ENCODE measurements at regions not wholly inside any gene's neighbourhood (a gene's known extent, or its start where the extent isn't known, plus 50 kb on each side); places are given as distances from the start of the nearest gene placed in this dataset.

DNA sequence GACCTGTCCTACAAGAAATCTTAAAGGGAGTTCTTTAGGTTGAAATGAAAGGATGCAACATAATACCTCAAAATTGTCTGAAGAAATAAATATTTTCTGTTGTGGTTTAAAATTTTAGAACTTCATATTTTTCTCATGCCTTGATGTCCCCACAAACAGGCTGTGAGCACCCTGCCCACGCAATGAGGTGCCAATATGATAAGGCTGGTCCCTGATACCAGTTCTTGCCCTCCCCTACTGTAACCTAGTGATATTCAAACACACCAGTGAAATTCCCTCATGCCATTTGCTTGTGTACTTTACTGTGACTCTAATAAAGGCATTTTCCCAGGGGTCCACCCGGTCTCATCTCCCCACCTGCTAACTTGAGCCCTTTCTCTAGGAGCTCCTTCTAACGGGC lies 67.3 kb upstream of the SIRPG start:
- H3K27me3 ChIP-seq = no peaks in the 10 kb centered on the region
- H3K4me3 ChIP-seq = no peak overlapping the region
- H3K4me1 ChIP-seq = no peaks in the 10 kb centered on the region
- ATAC-seq (no peak), DNase-seq (no peak)
- intact Hi-C loops (cut with DNase I; ENCODE audit: low total_unique reads) = no loop called here
- no peaks in the 10 kb centered on the region for H3K36me3 ChIP-seq
- in situ Hi-C loops (cut with MboI; ENCODE audit: low sequenced_read_pairs in 4 of 4) = no loop called here
- no peak for TF ChIP-seq POLR2A (IDR thresholded peaks at IDR 0.05)
- TF ChIP-seq, protein P1, sequence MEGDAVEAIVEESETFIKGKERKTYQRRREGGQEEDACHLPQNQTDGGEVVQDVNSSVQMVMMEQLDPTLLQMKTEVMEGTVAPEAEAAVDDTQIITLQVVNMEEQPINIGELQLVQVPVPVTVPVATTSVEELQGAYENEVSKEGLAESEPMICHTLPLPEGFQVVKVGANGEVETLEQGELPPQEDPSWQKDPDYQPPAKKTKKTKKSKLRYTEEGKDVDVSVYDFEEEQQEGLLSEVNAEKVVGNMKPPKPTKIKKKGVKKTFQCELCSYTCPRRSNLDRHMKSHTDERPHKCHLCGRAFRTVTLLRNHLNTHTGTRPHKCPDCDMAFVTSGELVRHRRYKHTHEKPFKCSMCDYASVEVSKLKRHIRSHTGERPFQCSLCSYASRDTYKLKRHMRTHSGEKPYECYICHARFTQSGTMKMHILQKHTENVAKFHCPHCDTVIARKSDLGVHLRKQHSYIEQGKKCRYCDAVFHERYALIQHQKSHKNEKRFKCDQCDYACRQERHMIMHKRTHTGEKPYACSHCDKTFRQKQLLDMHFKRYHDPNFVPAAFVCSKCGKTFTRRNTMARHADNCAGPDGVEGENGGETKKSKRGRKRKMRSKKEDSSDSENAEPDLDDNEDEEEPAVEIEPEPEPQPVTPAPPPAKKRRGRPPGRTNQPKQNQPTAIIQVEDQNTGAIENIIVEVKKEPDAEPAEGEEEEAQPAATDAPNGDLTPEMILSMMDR (IDR thresholded peaks at IDR 0.05 in 4 of 5, conservative IDR thresholded peaks at IDR 0.05 in 1 of 5) = no peak
- H3K27ac ChIP-seq = no peak overlapping the region
- H3K9me3 ChIP-seq = no peaks in the 10 kb centered on the region

DNA sequence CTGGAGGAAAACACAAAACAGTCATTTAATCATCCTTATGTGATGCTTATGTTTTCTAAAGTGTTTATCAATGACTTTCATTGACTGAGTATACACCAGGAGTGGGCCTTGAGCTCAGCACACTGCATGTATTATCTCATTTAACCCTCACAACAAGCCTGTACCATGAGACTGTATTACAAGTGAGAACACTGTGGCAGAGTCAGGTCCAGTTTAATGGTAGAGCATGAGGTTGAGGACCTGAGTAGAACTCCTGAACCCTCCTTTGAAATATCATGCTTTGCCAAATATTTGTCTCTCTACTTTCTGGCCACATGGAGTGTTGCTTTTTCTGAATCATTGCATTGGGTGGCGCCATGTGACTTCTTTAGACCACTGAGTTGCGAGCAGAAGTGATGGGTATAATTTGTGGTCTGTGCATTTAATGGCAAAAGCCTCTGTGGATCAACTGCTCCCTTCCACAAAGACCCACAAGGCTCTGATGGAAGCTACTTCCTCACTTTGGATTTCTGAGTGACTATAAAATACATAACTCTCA lies 65.0 kb upstream of the SIRPG start:
- Histone ChIP-seq H3K9me3 (no peaks in the 10 kb centered on the region), H3K36me3 (no peaks in the 10 kb centered on the region), H3K27me3 (no peaks in the 10 kb centered on the region), H3K27ac (no peak overlapping the region), H3K4me3 (no peak overlapping the region), H3K4me1 (no peaks in the 10 kb centered on the region)
- intact Hi-C loops (cut with DNase I; ENCODE audit: low total_unique reads) (no loop called here), in situ Hi-C loops (cut with MboI; ENCODE audit: low sequenced_read_pairs in 4 of 4) (no loop called here)
- TF ChIP-seq, protein P1 (IDR thresholded peaks at IDR 0.05 in 4 of 5, conservative IDR thresholded peaks at IDR 0.05 in 1 of 5) = no peak
- no peak for TF ChIP-seq POLR2A (IDR thresholded peaks at IDR 0.05)
- DNase-seq (no peak), ATAC-seq (no peak)

DNA sequence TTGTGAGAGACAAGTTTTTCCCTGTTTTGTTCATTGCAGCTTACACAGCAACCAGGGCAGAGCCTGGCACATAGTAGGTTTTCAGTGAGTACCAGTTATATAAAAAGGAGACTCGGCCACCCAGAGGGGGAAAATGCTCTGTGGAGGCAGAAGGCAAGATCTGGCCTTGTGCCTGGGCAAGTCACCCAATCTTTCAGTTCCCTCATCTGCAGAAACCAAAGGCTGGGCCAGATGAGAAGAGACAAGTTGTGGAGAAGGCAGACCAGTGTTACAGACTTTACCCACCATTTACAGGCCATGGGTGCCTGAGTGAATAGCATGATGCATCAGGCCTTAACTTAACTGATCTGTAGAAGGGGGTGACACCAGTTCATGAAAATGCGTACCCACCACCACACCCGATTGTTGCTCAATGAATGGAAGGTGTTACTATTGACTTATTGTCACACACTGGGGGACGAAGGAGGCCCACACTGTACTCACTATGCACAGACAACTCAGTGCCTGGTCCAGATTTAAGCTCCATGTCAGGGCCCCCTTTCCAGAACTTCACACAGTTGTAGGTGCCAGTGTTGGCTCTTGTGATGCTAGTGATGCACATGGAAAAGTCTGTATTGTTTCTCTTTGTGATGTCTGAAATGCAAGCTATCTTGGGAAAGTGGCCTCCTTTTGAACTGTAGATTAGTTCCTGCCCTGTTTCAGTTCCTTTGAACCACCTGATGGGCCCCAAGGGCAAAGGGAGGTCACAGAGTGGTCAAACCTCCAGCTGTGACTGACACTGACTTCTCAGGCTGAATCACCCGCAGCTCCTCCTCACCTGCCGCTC lies 64.3 kb upstream of the SIRPG start:
- H3K4me1 ChIP-seq = no peaks in the 10 kb centered on the region
- intact Hi-C loops (cut with DNase I; ENCODE audit: low total_unique reads) (no loop called here), in situ Hi-C loops (cut with MboI; ENCODE audit: low sequenced_read_pairs in 4 of 4) (no loop called here)
- no peak overlapping the region for H3K27ac ChIP-seq
- TF ChIP-seq, protein P1 (IDR thresholded peaks at IDR 0.05 in 4 of 5, conservative IDR thresholded peaks at IDR 0.05 in 1 of 5) = no peak
- no peak for TF ChIP-seq POLR2A (IDR thresholded peaks at IDR 0.05)
- ATAC-seq (no peak), DNase-seq (no peak)
- no peaks in the 10 kb centered on the region for H3K36me3 ChIP-seq
- H3K27me3 ChIP-seq = no peaks in the 10 kb centered on the region
- H3K4me3 ChIP-seq = no peak overlapping the region
- no peaks in the 10 kb centered on the region for H3K9me3 ChIP-seq

DNA sequence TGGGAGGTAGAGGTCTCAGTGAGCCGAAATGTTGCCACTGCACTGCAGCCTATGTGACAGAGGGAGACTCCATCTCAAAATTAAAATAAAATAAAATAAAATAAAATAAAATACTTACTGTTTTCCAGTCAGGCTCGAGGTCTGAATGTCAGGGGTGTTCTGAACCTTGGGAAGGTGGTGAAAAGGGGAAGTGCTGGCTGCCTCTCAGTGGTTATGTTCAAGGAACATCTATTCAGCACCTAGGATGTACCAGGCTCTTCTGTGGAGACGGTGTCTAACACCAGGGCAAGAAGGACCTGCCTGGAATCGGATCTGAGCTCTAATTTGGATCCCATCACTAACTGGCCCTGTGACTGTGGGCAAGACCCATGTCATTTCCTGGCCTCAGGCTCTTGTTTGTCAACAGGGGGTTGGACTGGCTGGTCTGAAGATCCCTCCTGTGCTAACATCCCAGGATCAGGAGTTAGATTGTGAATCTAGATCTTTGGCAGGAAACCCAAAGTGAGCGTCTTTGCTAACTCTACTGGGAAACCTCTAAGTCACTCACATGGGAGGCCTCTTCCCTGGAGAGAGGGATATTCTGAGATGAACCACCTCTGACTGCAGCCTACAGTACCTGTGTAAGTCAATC lies 63.4 kb upstream of the SIRPG start:
- in situ Hi-C loops (cut with MboI; ENCODE audit: low sequenced_read_pairs in 4 of 4) (no loop called here), intact Hi-C loops (cut with DNase I; ENCODE audit: low total_unique reads) (no loop called here)
- H3K36me3 ChIP-seq = no peaks in the 10 kb centered on the region
- no peak for ATAC-seq
- no peak for TF ChIP-seq POLR2A (IDR thresholded peaks at IDR 0.05)
- TF ChIP-seq, protein P1 (IDR thresholded peaks at IDR 0.05 in 4 of 5, conservative IDR thresholded peaks at IDR 0.05 in 1 of 5) = no peak
- DNase-seq = no peak
- no peak overlapping the region for H3K4me3 ChIP-seq
- H3K27ac ChIP-seq = no peak overlapping the region
- no peaks in the 10 kb centered on the region for H3K9me3 ChIP-seq
- H3K4me1 ChIP-seq = no peaks in the 10 kb centered on the region
- H3K27me3 ChIP-seq = no peaks in the 10 kb centered on the region

All from gastrocnemius medialis (tissue), 4 donors.